GM12864 (cell line): ENCODE measurements at regions not wholly inside any gene's neighbourhood (a gene's known extent, or its start where the extent isn't known, plus 50 kb on each side); places are given as distances from the start of the nearest gene placed in this dataset.
"Not testable (repeated sequence)": the region's sequence is repeated elsewhere in the genome, so short reads cannot be mapped to it uniquely, and the experiment has no call there.

Experiments used
- DNase-seq: peaks from one replicate; pipeline ENCODE4 v3.0.0-alpha.2; 2011; ENCODE audit warnings: low read depth
- H3K4me3 ChIP-seq: 2 replicates; pipeline ENCODE4 v1.5.1; 2011; ENCODE audit warnings: mild to moderate bottlenecking, low read depth, low read length, control low read depth
- TF ChIP-seq, protein P1 (sequence below): IDR thresholded peaks from 2 replicates; pipeline ENCODE4 v1.5.1; 2011; ENCODE audit warnings: low read depth, mild to moderate bottlenecking, moderate library complexity, low read length, control low read depth, inconsistent platforms; ENCODE audit errors: missing control alignments

GRCh38 chr21:34228792-34229191, 135.0 kb upstream of the KCNE2 start:
- H3K4me3 ChIP-seq: no peak overlapping the region
- DNase-seq: no peak
- TF ChIP-seq, protein P1, sequence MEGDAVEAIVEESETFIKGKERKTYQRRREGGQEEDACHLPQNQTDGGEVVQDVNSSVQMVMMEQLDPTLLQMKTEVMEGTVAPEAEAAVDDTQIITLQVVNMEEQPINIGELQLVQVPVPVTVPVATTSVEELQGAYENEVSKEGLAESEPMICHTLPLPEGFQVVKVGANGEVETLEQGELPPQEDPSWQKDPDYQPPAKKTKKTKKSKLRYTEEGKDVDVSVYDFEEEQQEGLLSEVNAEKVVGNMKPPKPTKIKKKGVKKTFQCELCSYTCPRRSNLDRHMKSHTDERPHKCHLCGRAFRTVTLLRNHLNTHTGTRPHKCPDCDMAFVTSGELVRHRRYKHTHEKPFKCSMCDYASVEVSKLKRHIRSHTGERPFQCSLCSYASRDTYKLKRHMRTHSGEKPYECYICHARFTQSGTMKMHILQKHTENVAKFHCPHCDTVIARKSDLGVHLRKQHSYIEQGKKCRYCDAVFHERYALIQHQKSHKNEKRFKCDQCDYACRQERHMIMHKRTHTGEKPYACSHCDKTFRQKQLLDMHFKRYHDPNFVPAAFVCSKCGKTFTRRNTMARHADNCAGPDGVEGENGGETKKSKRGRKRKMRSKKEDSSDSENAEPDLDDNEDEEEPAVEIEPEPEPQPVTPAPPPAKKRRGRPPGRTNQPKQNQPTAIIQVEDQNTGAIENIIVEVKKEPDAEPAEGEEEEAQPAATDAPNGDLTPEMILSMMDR: no peak

- TF ChIP-seq, protein P1: no peak
- DNase-seq: no peak
- no peak overlapping the region for H3K4me3 ChIP-seq
These were observed 134.5 kb upstream of the KCNE2 start for GRCh38 chr21:34229353-34229752.

GRCh38 chr21:34233741-34234140, 130.1 kb upstream of the KCNE2 start:
- not testable (repeated sequence) for H3K4me3 ChIP-seq

DNA sequence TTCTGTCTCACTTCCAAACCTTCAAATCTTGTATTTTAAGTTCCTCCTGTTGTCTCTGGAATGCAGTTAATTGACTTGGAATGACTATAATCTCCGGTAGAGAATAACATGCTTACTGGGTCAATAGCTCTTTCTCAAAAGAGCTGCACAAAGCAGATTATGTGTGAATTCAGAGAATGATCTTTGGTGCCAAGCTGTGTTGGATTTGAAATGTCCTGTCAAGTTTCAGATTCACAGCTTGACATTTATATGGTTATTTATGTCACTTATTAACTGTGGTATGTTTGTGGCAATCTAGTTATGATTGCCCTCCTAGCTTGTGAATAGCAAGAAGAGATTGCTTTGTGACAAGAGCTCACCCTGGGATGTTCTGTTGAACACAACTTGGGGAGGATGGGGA, 128.3 kb upstream of the KCNE2 start:
- TF ChIP-seq, protein P1: no peak
- H3K4me3 ChIP-seq: no peak overlapping the region
- no peak for DNase-seq

More at GRCh38 chr21:34233741-34234140, 130.1 kb upstream of the KCNE2 start:
- DNase-seq: not testable (repeated sequence)

GRCh38 chr21:34242973-34243372, 120.8 kb upstream of the KCNE2 start:
- DNase-seq: no peak

GRCh38 chr21:34243562-34243961, 120.2 kb upstream of the KCNE2 start:
- no peak for DNase-seq
- TF ChIP-seq, protein P1: peak; percentile 63
- no peak overlapping the region for H3K4me3 ChIP-seq

More at GRCh38 chr21:34242973-34243372, 120.8 kb upstream of the KCNE2 start:
- TF ChIP-seq, protein P1: no peak
- no peak overlapping the region for H3K4me3 ChIP-seq

DNA sequence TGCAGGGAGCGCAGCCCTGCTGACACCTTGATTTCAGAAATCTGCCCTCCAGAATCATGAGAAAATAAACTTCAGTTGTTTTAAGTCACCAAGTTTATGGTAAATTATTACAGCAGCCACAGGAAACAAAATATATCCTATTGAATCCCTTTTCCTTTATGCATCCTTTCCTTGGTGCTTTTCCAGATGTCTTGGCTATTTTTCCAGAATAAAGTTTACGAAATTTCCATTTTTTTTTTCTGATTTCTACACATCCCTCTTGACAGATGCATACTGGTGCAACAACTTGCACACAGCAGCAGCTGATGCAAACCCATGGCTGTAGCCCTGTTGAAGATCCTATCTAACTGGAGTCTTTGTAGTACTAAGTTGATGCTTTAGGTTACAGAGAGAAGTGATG, 111.1 kb upstream of the KCNE2 start:
- DNase-seq: no peak
- TF ChIP-seq, protein P1: no peak
- no peak overlapping the region for H3K4me3 ChIP-seq
